NCI-H2227 (cell line): ENCODE measurements at regions not wholly inside any gene's neighbourhood (a gene's known extent, or its start where the extent isn't known, plus 50 kb on each side); places are given as distances from the start of the nearest gene placed in this dataset.
"Not testable (repeated sequence)": the region's sequence is repeated elsewhere in the genome, so short reads cannot be mapped to it uniquely, and the experiment has no call there.

Source experiments
- DNase-seq: peaks from one replicate; lab custom pipeline; 2025; ENCODE audit not compliant: unreplicated experiment; lab: John Stamatoyannopoulos, UW

- not testable (repeated sequence) for DNase-seq
Observed at GRCh38 chr3:139232341-139232740, 111.5 kb upstream of the MRPS22 start.

GRCh38 chr3:139234491-139234890, 109.3 kb upstream of the MRPS22 start:
- no peak for DNase-seq

- no peak for DNase-seq
Observed at GRCh38 chr3:139235192-139235591, 108.6 kb upstream of the MRPS22 start.

- no peak for DNase-seq
Observed at GRCh38 chr3:139236336-139236735, 107.5 kb upstream of the MRPS22 start.

GRCh38 chr3:139238281-139239030, 105.4 kb upstream of the MRPS22 start:
- no peak for DNase-seq

GRCh38 chr3:139239550-139239949, 104.3 kb upstream of the MRPS22 start:
- no peak for DNase-seq

GRCh38 chr3:139241783-139242182, 102.0 kb upstream of the MRPS22 start:
- no peak for DNase-seq

GRCh38 chr3:139243710-139244109, 100.1 kb upstream of the MRPS22 start:
- no peak for DNase-seq

- DNase-seq = no peak
Observed at GRCh38 chr3:139248593-139249255, 95.1 kb upstream of the MRPS22 start.

- DNase-seq = no peak
Observed at GRCh38 chr3:139251529-139251928, 92.3 kb upstream of the MRPS22 start.

- DNase-seq = no peak
Observed at GRCh38 chr3:139252719-139253118, 91.1 kb upstream of the MRPS22 start.

- no peak for DNase-seq
Observed at GRCh38 chr3:139258276-139258675, 85.5 kb upstream of the MRPS22 start.

- no peak for DNase-seq
Observed at GRCh38 chr3:139259398-139259797, 84.4 kb upstream of the MRPS22 start.

- DNase-seq = no peak
Observed at GRCh38 chr3:139260041-139260486, 83.8 kb upstream of the MRPS22 start.

- DNase-seq = no peak
Observed at GRCh38 chr3:139260793-139261736, 82.8 kb upstream of the MRPS22 start.

- DNase-seq = no peak
Observed at GRCh38 chr3:139261754-139262586, 81.8 kb upstream of the MRPS22 start.

GRCh38 chr3:139263798-139264197, 80.0 kb upstream of the MRPS22 start:
- DNase-seq = no peak

GRCh38 chr3:139264375-139264774, 79.4 kb upstream of the MRPS22 start:
- DNase-seq = no peak

- no peak for DNase-seq
Observed at GRCh38 chr3:139265131-139266016, 78.4 kb upstream of the MRPS22 start.
